T-helper 2 cell treated with Interferon-gamma antibody and Interleukin-4, amounts not matched to agents 100 ng/mL and 5 ng/mL, for 36 hours (primary cell): ENCODE measurements at regions not wholly inside any gene's neighbourhood (a gene's known extent, or its start where the extent isn't known, plus 50 kb on each side); places are given as distances from the start of the nearest gene placed in this dataset.
"Not testable (repeated sequence)": the region's sequence is repeated elsewhere in the genome, so short reads cannot be mapped to it uniquely, and the experiment has no call there.

Source experiments
- intact Hi-C: fragments of 100-400 bp; cut with micrococcal nuclease; formaldehyde crosslinking; loops from one replicate; pipeline ENCODE4 v1.15.1; 2023

DNA sequence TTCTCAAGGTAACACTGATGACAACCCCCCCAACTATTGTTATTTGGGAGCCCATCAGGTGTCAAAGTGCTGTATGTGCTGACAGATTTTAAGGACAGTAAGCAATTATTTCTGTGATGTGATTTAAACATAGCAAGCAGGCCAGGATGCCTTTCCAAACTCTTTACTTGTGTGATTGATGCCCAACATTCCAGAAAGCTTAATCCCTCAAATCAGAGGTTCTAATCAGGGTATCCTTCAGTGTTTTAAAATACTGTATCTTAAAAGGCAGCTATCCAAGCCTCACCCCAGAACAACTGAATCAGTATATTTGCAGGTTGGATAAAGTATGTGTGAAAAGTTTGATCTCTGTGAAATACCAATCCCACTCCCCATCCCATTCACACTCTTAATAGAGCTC lies 119.7 kb downstream of the GASK1B start:
- intact Hi-C loops, result no loop called here

DNA sequence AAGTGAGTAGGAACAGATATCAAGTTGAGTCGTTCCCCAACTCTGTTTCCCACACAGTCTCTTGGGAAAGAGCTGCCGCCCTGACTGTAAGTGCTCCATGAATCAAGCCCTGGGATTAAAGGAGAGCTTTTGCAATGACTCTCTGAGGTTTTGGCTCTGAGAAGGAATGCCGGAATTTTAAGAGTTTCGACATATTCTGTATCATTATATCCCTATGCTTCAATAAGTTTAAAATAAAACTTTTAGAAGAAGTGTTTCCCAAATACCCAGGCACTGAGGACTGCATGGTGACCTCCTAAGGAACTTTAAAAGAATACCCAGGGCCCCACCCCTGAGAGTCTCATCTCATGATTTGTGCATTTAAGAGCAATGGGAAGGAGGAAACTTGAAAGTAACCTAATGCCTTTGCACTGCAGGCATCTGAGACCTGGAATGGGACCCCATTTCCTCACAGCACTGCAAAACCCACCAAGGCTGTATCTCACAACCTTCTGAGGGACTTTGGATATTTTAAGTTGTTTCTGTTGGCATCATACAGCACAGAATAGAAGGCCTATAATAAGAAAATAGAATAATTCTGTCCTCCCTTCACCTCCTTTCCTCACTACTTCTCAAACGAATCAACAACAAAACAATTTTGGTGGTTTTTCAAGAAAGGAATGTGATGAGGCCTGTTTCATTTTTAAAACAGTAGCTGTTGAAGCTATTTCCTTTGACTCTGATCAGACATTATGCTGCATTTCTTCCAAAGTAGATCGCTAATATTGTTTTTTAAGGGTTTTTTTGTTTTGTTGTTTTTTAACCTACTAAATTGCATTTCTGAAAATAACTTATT lies 121.2 kb downstream of the GASK1B start:
- intact Hi-C loops, result no loop called here

DNA sequence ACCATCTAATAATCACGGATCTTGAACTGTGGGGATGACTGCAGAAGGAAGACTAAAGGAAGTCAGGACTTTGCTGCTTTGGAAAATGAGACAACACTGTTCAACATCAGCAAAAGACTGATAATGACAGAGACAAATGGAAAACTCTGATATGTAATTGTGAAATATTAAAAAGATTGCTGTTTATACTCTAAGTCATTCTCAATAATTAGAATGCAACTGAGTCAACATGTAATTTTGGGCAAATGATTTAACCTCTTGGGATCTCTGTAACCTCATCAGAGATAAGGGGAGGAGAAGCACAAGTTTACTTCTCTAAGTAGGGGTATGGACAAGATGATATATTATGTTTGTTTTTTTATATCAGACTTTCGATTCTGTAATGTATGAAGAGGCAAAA lies 121.9 kb downstream of the GASK1B start:
- intact Hi-C loops, result no loop called here

DNA sequence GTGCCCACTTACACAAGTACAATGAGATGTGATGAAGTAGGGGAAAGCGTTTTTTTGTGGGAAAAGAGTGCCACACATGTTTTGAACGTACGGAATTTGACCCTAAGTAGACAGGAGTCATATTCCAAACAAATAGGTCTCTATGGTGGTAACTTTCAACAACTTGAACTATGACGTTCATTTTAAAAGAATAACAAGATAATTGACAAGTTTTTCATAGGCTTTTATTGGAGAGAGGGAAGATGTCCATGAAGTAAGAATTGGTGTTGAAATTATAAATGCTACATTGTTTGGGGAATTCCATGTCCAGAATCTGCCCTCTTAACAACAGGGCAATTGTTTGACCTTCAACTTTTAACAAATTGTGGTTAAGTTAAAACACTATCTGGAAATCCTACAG lies 126.5 kb downstream of the GASK1B start:
- intact Hi-C loops, result no loop called here

DNA sequence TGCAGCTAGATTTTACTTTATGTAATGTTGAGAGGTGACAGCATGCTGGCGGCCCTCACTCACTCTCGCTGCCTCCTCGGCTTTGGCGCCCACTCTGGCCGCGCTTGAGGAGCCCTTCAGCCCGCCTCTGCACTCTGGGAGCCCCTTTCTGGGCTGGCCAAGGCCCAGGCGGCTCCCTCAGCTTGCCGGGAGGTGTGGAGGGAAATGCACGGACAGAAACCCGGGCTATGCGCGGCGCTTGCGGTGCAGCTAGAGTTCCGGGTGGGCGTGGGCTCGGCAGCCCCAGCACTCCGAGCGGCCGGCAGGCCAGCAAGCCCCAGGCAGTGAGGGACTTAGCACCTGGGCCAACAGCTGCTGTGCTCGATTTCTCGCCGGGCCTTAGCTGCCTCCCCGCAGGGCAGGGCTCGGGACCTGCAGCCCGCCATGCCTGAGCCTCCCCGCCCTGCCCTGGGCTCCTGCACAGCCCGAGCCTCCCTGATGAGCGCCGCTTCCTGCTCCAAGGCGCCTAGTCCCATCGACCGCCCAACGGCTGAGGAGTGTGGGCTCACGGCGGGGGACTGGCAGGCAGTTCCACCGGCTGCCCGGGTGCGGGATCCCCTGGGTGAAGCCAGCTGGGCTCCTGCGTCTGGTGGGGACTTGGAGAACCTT lies 128.7 kb downstream of the GASK1B start:
- intact Hi-C loops, result no loop called here

DNA sequence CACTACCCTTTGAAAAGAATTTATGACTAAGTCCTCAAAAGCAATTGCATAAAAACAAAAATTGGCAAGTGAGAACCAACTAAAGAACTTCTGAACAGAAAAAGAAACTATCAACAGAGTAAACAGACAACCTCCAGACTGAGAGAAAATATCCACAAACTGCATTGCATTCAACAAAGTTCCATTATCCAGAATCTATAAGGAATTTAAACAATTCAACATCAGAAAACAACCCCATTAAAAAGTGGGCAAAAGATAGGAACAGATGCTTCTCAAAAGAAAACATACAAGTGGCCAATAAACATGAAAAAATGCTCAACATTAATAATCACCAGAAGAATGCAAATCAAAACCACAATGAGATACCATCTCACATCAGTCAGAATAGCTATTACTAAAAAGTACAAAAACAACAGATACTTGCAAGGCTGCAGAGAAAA lies 130.2 kb downstream of the GASK1B start:
- intact Hi-C loops, result no loop called here

DNA sequence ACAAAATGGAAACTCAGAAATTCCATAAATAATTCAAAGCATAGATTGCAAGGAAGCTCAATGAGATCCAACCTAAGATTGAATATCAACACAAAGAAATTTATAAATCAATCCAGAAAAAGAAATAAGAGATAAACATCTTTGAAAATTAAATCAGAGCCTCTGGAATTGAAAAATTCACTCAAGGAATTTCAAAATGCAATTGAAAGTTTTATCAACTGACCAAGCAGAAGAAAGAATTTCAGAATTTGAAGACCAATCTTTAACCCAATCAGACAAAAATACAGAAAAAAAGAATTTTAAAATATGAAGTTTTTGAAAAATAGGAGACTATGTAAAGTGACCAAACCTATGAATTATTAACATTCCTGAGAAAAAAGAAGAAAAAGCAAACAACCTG lies 134.1 kb downstream of the GASK1B start:
- intact Hi-C loops, result no loop called here

DNA sequence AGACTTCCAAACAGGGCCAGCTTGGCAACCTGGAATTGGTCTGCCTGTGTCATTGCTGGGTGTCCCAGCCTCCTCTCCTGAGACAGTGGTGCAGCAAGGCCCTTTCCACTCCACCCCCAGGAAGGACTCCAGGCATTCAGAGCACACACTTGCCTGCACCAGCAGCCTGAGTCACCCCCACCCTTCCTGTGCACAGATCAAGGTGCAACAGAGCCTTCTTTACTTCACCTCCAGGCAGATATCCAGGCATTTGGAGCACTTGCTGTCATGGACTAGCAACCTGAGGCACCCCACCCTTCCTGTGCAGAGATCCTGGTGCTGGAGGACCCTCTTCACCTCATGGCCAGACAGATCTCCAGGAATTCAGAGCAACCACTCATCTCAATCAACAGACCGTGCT lies 135.8 kb downstream of the GASK1B start:
- intact Hi-C loops, result no loop called here

DNA sequence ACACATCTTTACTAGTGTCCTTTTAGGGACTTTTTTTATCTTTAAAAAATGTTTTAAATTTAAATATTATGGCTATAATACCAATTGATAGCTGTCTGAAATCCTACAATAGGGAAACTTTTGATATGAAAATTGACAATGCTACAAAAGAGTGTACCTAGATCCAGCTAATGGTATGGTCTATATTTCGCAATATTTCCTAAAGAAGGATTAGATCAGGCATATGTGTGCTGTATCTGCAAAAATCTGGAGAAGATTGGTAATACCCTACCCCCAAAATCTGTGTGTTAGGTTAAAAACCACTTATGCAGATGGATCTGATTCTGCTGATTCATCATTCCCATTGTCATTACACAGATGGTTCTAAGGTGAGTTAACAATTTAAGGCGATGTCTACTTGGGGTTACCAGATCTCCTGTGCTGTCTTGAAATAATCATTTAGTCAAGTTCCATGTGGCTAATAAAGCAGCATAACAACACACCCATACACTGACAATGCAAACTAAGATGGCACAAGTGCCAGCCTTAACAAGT lies 137.1 kb downstream of the GASK1B start:
- intact Hi-C loops, result no loop called here

DNA sequence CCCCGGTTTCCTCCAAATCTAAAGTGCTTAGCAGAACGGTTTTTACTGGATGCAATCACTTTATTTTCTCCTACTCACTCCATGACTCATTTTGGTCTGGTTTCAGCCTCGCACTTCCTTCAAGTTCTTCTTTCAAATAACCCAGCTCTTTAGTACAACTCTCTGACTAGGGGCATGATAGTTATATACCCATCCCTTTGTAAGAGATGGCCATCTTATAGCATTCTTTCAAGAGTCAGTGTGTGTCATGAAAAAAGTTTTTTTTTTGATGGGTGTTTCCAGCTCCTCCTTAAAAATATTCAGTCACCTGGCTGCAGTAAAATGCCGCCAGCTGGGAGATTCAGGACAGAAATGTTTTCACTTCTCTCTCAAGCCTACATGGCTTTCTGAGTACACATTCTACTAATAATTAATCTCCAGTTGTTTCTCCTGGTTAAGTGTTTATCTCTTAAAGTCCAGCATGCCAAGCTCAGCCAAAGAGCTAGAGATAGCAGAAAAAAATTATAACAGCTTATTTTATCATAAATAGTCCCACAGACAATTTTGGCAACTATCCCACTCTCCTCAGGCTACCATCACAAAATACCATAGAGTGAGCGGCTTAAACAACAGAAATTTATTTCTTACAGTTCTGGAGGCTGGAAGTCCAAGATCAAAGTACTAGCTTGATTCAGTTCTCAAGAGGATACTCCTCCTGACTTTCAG lies 139.3 kb downstream of the GASK1B start:
- intact Hi-C loops, result no loop called here

DNA sequence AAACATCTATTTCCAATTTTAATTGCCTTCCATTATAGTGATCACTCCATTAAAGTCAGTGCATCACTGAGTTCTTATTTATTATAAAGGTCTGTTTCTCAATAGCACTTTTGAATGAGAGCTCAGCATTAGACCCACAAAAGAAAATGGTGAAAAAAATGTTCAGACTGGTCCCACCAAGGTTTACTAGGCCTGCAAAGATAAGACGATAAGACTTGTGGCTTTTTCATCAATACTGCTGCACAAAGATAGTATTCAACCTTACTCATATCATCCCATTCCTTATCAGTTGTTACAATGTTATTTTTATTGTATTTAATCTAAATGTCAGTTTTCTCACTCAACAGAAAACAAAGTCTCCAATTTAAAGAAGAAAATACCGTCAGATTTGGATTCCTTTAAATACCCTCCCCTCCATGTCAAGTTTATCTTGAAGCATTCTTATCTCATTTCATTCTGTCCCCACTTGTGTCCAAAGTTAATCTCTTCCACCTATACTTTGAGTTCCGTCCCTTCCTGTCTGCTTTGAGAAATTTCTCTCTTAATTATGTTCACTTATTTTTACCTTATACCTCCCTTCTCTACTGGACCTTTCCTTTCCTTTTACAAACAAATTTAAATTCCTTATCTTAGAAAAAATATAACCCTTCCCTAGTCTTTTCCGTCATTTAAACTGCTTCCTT lies 140.0 kb downstream of the GASK1B start:
- intact Hi-C loops, result no loop called here

DNA sequence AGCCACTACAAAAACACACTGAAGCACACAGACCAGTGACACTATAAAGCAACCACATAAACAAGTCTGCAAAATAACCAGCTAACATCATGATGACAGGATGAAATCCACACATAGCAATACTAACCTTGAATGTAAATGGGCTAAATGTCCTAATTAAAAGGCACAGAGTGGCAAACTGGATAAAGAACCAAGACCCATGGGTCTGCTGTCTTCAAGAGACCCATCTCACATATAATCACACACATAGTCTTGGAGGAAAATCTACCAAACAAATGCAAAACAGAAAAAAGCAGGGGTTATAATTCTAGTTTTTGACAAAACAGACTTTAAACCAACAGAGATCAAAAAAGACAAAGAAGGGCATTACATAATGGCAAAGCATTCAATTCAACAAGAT lies 144.4 kb downstream of the GASK1B start:
- intact Hi-C loops, result not testable (repeated sequence)

DNA sequence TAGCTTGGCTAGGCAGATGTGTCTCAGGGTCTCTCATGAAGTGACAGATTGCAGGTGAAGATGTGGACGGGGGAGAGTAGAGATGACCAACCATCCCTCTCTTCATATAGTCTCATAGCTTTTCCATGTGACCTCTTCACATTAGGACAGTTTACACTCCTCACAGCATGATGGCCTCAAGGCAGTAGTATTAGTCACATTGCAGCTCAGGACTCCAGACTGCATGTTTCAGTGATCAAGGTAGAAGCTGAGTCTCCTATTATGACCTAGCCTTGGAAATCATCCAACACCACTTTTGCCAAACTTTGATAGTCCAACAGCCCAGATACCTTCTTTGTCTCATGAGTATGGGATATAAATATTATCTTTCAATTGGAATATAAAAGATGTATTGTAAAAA lies 147.7 kb downstream of the GASK1B start:
- intact Hi-C loops, result no loop called here

DNA sequence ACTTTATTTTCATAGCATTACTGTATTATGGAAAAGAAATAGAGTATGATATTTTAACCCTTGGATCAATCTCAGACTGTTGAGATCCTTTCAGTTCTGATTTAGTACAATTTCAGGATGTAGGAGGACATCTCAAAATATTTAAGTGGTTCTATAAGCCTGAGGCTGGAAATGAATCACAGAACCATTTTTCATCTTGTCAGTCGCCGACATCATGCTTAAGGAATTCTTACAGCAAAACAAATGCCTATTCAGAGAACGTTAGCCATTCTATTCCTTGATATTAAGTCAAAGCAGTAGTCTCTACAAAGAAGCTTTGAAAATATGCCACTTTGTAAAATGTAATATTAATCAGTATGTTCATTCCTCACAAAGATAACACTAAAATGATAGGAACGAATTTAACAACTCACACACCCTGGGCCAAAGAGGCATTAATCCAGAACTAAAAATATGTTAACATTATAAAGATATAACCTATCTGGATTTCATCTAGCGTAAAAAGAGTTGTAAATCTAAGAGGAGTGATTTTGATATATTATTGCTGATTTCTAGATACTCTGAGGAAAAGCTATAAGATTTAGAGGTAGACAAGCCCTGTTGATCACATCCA lies 152.0 kb downstream of the GASK1B start:
- intact Hi-C loops, result no loop called here

DNA sequence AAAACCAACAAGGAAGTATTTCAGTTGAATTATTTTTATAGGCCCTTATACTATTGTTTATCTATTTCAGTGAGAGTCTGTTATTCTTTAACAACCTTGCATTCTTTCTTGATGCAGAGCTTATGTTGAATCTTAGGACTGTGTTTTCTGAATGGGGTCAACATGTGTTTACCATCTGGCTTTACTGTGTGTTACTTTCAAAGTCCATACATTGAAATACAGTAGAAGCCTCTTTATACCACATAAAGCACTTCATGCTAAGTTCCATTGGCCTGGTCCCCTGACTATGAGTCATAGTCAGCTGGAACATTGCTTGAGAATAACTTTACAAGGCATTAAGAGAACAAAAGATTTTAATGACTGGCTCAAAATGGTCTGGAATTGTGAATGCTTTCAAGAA lies 152.6 kb downstream of the GASK1B start:
- intact Hi-C loops, result no loop called here

DNA sequence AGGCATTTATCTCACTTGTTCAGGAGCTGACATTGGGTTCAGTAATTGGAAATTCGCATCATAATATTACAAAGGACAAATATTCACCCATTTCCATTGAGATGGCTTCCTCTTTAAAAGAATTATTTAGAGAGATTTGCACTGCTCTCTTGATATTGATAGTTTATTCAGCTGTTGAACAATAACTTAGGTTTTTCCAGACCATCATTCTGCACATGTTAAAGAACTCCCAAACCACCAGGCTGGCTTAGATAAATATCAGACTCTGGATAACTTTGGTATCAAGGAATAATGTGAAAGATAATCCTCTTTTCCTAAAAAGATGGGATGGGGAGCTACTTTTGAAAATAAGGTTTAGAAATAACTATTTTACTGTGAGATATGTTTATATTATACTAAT lies 154.0 kb downstream of the GASK1B start:
- intact Hi-C loops, result no loop called here

DNA sequence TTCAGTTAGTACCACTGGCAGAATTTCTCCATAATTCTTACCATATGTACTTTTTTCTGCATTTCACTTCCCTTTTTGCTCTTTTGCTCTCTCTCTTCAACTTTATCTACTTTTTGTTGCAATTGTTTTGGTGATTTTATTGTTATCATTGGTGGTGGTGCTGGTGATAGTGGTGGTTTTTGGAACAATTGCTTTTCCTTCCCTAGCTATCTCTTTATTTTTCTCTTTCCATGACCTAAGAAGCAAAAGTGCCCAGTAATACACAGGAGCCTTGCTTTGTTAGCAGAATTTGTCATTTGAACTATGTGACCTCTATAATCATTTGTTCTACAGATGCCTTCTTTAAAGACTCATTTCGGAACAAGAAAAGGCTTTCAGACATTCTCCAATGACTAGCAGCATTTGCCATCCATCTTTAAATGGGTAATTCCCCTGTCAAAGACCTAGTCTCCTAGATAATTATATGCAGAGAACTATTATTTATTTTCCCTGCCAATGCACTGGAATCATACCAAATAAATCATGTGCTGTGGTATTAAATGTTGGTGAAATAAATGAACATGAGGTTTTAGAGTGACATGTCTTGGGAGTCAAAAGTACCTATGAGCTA lies 154.5 kb downstream of the GASK1B start:
- intact Hi-C loops, result no loop called here

DNA sequence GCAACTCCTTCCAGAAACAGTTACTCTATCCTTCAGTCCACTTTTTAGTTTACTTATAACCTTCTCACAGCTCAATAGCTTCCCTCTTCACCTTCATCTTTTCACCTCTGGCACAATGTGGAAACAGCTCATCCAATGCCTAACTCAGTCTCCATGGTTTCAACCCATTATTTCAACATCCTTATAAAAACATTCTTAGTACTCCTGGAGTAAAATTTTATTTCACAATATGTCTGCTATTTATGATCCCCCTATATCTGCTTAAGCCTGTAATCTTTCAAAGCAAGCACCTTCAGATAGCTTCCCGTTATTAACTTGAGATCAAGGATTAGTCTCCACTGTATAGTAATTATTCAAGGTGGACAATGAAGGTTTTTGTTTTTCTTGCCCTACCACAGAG lies 156.3 kb downstream of the GASK1B start:
- intact Hi-C loops, result no loop called here

DNA sequence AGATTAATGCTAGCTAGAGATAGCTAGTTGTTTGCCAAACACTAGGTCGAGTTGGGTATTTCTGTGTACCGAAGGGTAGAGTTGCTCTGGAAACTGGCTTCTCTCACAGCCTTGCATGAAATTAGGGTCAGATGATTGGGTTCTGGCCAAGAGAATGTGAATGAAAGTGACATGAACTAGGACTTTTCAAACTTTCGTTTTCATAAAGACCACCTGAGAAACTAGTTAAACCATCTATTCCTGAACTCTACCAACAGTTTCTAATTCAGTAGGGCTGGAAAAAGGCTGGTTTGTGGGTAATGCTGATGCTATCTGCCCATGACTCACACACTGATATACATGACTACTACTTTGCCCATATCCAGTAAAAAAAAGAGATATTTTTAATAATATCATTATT lies 157.6 kb downstream of the GASK1B start:
- intact Hi-C loops, result no loop called here

DNA sequence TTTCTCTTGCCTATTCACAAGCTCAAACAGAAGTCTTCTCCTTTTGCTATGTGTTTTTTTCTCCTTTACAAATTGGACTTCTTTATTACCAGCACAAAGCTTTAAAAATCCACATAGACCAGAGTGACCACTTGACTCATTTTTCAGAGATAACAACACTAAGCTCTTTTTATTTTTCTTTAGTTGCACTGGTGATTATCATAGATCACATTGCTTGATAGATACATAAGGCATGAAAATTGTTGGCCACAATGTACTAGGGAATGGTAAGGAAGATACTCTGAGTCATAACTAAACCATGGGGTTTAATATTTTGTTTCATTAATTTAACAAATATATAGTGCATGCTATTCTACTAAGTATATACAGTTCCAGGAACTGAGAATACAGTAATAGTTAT lies 159.0 kb downstream of the GASK1B start:
- intact Hi-C loops, result no loop called here

DNA sequence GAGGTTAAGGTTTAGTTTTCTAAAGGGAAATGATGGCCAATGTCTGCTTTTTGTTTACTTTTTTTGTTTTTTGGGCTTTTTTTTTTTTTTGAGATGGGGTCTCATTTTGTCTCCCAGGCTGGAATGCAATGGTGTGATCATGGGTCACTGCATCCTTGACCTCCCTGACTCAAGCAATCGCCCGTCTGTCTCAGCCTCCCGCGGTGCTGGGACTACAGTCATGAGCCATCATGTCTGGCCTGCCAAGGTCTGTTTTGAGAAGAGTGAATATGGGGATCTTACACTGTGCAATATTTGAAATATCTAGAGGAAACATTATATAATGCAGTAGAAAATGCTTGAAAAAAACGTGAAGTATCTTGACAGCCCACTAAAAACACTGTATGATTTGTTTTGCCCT lies 162.5 kb downstream of the GASK1B start:
- intact Hi-C loops, result no loop called here
